Keratinocyte (primary cell): ENCODE measurements at regions not wholly inside any gene's neighbourhood (a gene's known extent, or its start where the extent isn't known, plus 50 kb on each side); places are given as distances from the start of the nearest gene placed in this dataset.
A peak's percentile ranks its signal among the peaks of the same experiment; 100 is the strongest.

ENCODE experiments used
- DNase-seq: peaks from one replicate; pipeline ENCODE4 v3.0.0-alpha.2; 2011; ENCODE audit warnings: low read depth, missing footprints, low spot score
- FAIRE-seq: peaks from 2 replicates; lab custom pipeline; 2011; peaks lifted over from hg19 to GRCh38; lab: Jason Lieb, UNC
- H2AFZ ChIP-seq: 2 replicates; pipeline ENCODE4 v1.6.0; 2012; ENCODE audit warnings: low read length, control low read depth, inconsistent platforms; ENCODE audit not compliant: control insufficient read depth
- H3K27ac ChIP-seq: 2 replicates; pipeline ENCODE4 v1.5.1; 2011; ENCODE audit warnings: low read length; ENCODE audit not compliant: control insufficient read depth, insufficient read depth
- H3K27me3 ChIP-seq: 3 replicates; pipeline ENCODE4 v1.6.0; 2011; ENCODE audit warnings: low read length; ENCODE audit not compliant: control insufficient read depth, insufficient read depth; ENCODE audit errors: extremely low read depth
- H3K36me3 ChIP-seq, 2 experiments: 2 replicates in 1 of 2; 3 replicates in 1 of 2; pipeline ENCODE4 v1.5.1; 2011; ENCODE audit warnings: low read length in 2 of 2, mild to moderate bottlenecking in 1 of 2; ENCODE audit not compliant: control insufficient read depth in 2 of 2, insufficient read depth in 2 of 2; ENCODE audit errors: extremely low read depth in 1 of 2
- H3K4me1 ChIP-seq: 3 replicates; pipeline ENCODE4 v1.5.1; 2011; ENCODE audit warnings: low read length; ENCODE audit not compliant: control insufficient read depth, insufficient read depth; ENCODE audit errors: extremely low read depth
- H3K4me2 ChIP-seq: 3 replicates; pipeline ENCODE4 v1.6.0; 2011; ENCODE audit warnings: low read depth, low read length; ENCODE audit not compliant: control insufficient read depth, insufficient read depth; ENCODE audit errors: extremely low read depth
- H3K4me3 ChIP-seq, 3 experiments: fragments of 200-600 bp in 1 of 3; sonication (generic) in 1 of 3; 2 replicates in 2 of 3; 3 replicates in 1 of 3; pipeline ENCODE4 v1.5.1; 2011 to 2016; ENCODE audit warnings: low read length in 3 of 3, mild to moderate bottlenecking in 3 of 3, control low read depth in 2 of 3, inconsistent platforms in 1 of 3, low read depth in 1 of 3, mixed read lengths in 1 of 3, mixed run types in 1 of 3, moderate library complexity in 1 of 3; ENCODE audit not compliant: control insufficient read depth in 2 of 3, insufficient read depth in 2 of 3; ENCODE audit errors: extremely low read depth in 1 of 3
- H3K79me2 ChIP-seq: 2 replicates; pipeline ENCODE4 v1.6.0; 2012; ENCODE audit warnings: low read length; ENCODE audit not compliant: control insufficient read depth, insufficient read depth
- H3K9ac ChIP-seq: 3 replicates; pipeline ENCODE4 v1.6.0; 2011; ENCODE audit warnings: low read length; ENCODE audit not compliant: control insufficient read depth, insufficient read depth; ENCODE audit errors: extremely low read depth
- H3K9me1 ChIP-seq: 3 replicates; pipeline ENCODE4 v1.6.0; 2011; ENCODE audit warnings: low read length; ENCODE audit not compliant: control insufficient read depth, insufficient read depth; ENCODE audit errors: extremely low read depth
- H3K9me3 ChIP-seq: 2 replicates; pipeline ENCODE4 v1.5.1; 2012; ENCODE audit warnings: low read depth, low read length; ENCODE audit not compliant: control insufficient read depth
- H4K20me1 ChIP-seq: 3 replicates; pipeline ENCODE4 v1.6.0; 2011; ENCODE audit warnings: low read length; ENCODE audit not compliant: control insufficient read depth, insufficient read depth; ENCODE audit errors: extremely low read depth
- CTCF ChIP-seq, 3 experiments: IDR thresholded peaks in 1 of 3; conservative IDR thresholded peaks in 1 of 3; optimal IDR thresholded peaks in 1 of 3; 2 replicates in 2 of 3; 3 replicates in 1 of 3; pipeline versions ENCODE3 to v1.5.1; 2011; ENCODE audit warnings: low read length in 3 of 3, mild to moderate bottlenecking in 3 of 3, moderate library complexity in 2 of 3, control low read depth in 1 of 3, inconsistent platforms in 1 of 3; ENCODE audit not compliant: insufficient read depth in 2 of 3; ENCODE audit errors: extremely low read depth in 1 of 3
- EZH2 ChIP-seq: IDR thresholded peaks from one replicate; pipeline ENCODE4 v1.6.1; 2012; ENCODE audit warnings: inconsistent platforms, mild to moderate bottlenecking, low read length, moderate library complexity
- dilution Hi-C: fragments of 300-500 bp; cut with MboI; formaldehyde crosslinking; loops from one replicate; pipeline ENCODE4 v1.7.0; 2020; ENCODE audit warnings: low sequenced_read_pairs; ENCODE audit not compliant: extremely low pct_ligation_motif_present

DNA sequence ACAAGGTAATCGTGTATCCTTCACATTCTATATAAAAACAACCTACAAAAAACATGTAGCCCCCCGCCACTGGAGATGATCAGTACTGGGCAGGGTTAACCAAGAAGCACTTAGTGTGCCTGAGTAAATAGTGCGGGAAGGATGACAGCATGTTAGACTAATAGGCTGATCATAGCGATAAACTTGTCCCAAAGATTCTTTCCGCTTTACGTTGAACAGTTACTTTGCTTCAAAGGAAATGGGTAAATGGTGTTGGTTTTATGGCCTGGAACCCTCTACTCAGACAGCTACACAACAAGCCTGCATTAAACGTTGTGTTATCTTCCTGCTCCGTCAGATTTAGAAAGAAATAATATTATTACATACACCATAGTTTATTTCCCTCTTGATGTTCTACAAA, 67.7 kb downstream of the CTAGE1 start:
- TF ChIP-seq EZH2 (no peak), CTCF (optimal IDR thresholded peaks at IDR 0.05 in 1 of 3, IDR thresholded peaks at IDR 0.05 in 1 of 3, conservative IDR thresholded peaks at IDR 0.05 in 1 of 3; ENCODE audit: extremely low read depth in 1 of 3, insufficient read depth in 2 of 3, low read length in 3 of 3) (no peak)
- H3K27ac ChIP-seq, result no peak overlapping the region
- H3K4me1 ChIP-seq, result peaks cover 12% of the 10 kb centered on the region
- H2AFZ ChIP-seq, result no peak overlapping the region
- FAIRE-seq, result no peak
- no peaks in the 10 kb centered on the region for H4K20me1 ChIP-seq
- no peak overlapping the region for H3K9ac ChIP-seq
- dilution Hi-C loops, result no loop called here
- no peaks in the 10 kb centered on the region for H3K9me1 ChIP-seq
- no peaks in the 10 kb centered on the region for H3K9me3 ChIP-seq
- H3K79me2 ChIP-seq, result no peaks in the 10 kb centered on the region
- H3K27me3 ChIP-seq, result peaks cover 23% of the 10 kb centered on the region
- H3K36me3 ChIP-seq, result no peaks in the 10 kb centered on the region
- no peak for DNase-seq
- no peak overlapping the region for H3K4me3 ChIP-seq
- H3K4me2 ChIP-seq, result no peak overlapping the region

- no peak for DNase-seq
- FAIRE-seq, result peak; percentile 59
- Histone ChIP-seq H3K9me3 (no peaks in the 10 kb centered on the region), H3K9me1 (no peaks in the 10 kb centered on the region), H3K4me3 (peak overlapping the region in 2 of 3 experiments; percentile 64 to 80), H2AFZ (peak overlapping the region; percentile 95), H3K79me2 (no peaks in the 10 kb centered on the region), H3K27me3 (peaks cover 23% of the 10 kb centered on the region), H3K27ac (peak overlapping the region; percentile 33), H3K9ac (peak overlapping the region; percentile 60), H4K20me1 (no peaks in the 10 kb centered on the region), H3K4me2 (peak overlapping the region; percentile 95), H3K36me3 (no peaks in the 10 kb centered on the region), H3K4me1 (peaks cover 12% of the 10 kb centered on the region)
- no peak for TF ChIP-seq CTCF (optimal IDR thresholded peaks at IDR 0.05 in 1 of 3, IDR thresholded peaks at IDR 0.05 in 1 of 3, conservative IDR thresholded peaks at IDR 0.05 in 1 of 3; ENCODE audit: extremely low read depth in 1 of 3, insufficient read depth in 2 of 3, low read length in 3 of 3)
- TF ChIP-seq EZH2, result peak; percentile 18
- dilution Hi-C loops, result no loop called here
Observed at GRCh38 chr18:22349317-22349898, 68.3 kb downstream of the CTAGE1 start.
